ENCODE measurements at regions not wholly inside any gene's neighbourhood (a gene's known extent, or its start where the extent isn't known, plus 50 kb on each side); places are given as distances from the start of the nearest gene placed in this dataset.

- ATAC-seq, result no peak
- H3K9me3 Mint-ChIP-seq, result no peaks in the 10 kb centered on the region
- H3K27ac Mint-ChIP-seq, result no peak overlapping the region
- DNase-seq (ENCODE audit: low spot score in 2 of 2), result no peak
- no peaks in the 10 kb centered on the region for H3K36me3 Mint-ChIP-seq
These were observed 150.6 kb upstream of the RAB12 start for GRCh38 chr18:8458546-8459215.

- ATAC-seq, result no peak
- no peak for DNase-seq (ENCODE audit: low spot score in 2 of 2)
- no peaks in the 10 kb centered on the region for H3K9me3 Mint-ChIP-seq
- H3K27ac Mint-ChIP-seq, result no peak overlapping the region
- no peaks in the 10 kb centered on the region for H3K36me3 Mint-ChIP-seq
These were observed 148.5 kb upstream of the RAB12 start for GRCh38 chr18:8460748-8461147.

DNA sequence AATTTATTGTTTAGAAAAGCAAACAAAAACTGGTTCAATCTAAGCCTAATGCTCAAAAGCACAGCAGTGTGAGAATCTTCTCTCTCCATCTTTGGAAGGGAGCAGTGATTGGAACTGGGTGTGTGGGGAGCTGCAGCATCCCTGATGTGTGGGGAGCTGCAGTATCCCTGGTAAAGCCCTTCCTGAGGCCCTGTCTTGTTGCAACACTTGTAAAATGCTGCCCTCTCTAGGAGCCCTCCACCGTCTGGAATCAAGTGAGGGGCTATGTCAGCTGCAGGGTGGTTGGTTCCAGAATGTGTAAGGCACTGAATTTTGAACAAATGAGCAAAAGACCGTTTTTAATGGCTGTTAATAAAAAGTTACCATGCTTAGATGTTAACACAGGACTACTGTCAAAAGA, 147.7 kb upstream of the RAB12 start:
- ATAC-seq, result no peak
- H3K36me3 Mint-ChIP-seq, result no peaks in the 10 kb centered on the region

DNA sequence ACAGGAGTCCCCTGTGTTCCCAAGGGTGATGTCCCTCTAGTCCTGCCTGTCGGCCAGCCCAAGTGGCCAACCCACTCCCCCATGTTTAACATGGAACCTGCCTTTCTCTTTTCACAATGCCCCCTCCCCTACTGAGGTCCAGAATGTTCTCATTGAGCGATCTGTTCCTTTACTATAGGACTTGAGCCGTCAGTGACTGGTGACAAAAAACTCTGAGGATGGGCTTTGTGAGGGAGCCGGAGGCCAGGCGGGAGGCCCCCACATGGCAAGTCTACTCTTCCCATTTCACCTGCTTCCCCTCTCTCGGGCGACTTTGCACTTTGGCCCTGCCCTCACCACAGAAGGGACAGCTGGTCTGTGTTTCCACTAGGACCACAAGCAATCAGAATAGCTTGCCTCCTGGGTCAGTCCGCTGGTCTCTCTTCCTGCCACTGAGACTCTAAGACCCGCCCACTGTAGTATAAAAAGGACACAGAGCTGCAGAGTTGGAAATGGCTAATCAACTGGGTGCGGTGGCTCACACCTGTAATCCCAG, 146.5 kb upstream of the RAB12 start:
- ATAC-seq (no peak), DNase-seq (ENCODE audit: low spot score in 2 of 2) (no peak)
- H3K36me3 Mint-ChIP-seq, result no peaks in the 10 kb centered on the region
- H3K27ac Mint-ChIP-seq, result no peak overlapping the region
- no peaks in the 10 kb centered on the region for H3K9me3 Mint-ChIP-seq

More for the DNA sequence above, 147.7 kb upstream of the RAB12 start:
- Mint-ChIP-seq H3K27ac (no peak overlapping the region), H3K9me3 (no peaks in the 10 kb centered on the region)
- no peak for DNase-seq (ENCODE audit: low spot score in 2 of 2)

- no peaks in the 10 kb centered on the region for H3K36me3 Mint-ChIP-seq
- DNase-seq (ENCODE audit: low spot score in 2 of 2) (no peak), ATAC-seq (no peak)
- H3K9me3 Mint-ChIP-seq, result no peaks in the 10 kb centered on the region
- H3K27ac Mint-ChIP-seq, result no peak overlapping the region
These were observed 145.4 kb upstream of the RAB12 start for GRCh38 chr18:8463791-8464190.

DNA sequence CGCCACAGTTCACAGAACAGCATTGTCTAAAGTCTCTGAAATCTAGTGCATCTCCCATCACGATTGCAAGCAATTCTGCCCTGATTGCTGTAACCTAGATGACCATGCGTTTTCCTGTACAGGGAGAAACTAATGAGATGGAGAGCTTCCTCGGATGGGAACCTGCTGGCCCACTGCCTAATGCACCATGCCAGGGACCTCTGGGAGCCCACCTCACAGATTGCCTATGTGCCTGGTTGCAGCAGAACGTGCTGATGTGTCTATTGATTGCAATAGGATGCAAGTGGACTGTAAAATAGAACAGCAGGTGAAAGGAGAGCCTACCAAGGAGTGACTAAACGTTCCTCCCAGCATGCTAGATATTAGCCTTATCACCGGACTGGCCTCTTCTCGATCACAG, 141.0 kb upstream of the RAB12 start:
- ATAC-seq (no peak), DNase-seq (ENCODE audit: low spot score in 2 of 2) (no peak)
- Mint-ChIP-seq H3K27ac (no peak overlapping the region), H3K36me3 (no peaks in the 10 kb centered on the region), H3K9me3 (no peaks in the 10 kb centered on the region)

- H3K9me3 Mint-ChIP-seq, result no peaks in the 10 kb centered on the region
- no peak for DNase-seq (ENCODE audit: low spot score in 2 of 2)
- ATAC-seq, result no peak
- no peaks in the 10 kb centered on the region for H3K36me3 Mint-ChIP-seq
- no peak overlapping the region for H3K27ac Mint-ChIP-seq
These were observed 140.3 kb upstream of the RAB12 start for GRCh38 chr18:8468921-8469335.

- H3K27ac Mint-ChIP-seq, result no peak overlapping the region
- no peak for ATAC-seq
- no peak for DNase-seq (ENCODE audit: low spot score in 2 of 2)
- H3K36me3 Mint-ChIP-seq, result no peaks in the 10 kb centered on the region
- no peaks in the 10 kb centered on the region for H3K9me3 Mint-ChIP-seq
These were observed 139.6 kb upstream of the RAB12 start for GRCh38 chr18:8469544-8470130.

GRCh38 chr18:8471372-8471771, 137.9 kb upstream of the RAB12 start:
- H3K9me3 Mint-ChIP-seq, result no peaks in the 10 kb centered on the region
- ATAC-seq, result no peak
- H3K27ac Mint-ChIP-seq, result no peak overlapping the region
- DNase-seq (ENCODE audit: low spot score in 2 of 2), result peak in 1 of 2 donors; percentile 14
- no peaks in the 10 kb centered on the region for H3K36me3 Mint-ChIP-seq

- no peak for DNase-seq (ENCODE audit: low spot score in 2 of 2)
- no peak for ATAC-seq
- Mint-ChIP-seq H3K27ac (no peak overlapping the region), H3K9me3 (no peaks in the 10 kb centered on the region), H3K36me3 (no peaks in the 10 kb centered on the region)
These were observed 134.6 kb upstream of the RAB12 start for GRCh38 chr18:8474661-8475060.

DNA sequence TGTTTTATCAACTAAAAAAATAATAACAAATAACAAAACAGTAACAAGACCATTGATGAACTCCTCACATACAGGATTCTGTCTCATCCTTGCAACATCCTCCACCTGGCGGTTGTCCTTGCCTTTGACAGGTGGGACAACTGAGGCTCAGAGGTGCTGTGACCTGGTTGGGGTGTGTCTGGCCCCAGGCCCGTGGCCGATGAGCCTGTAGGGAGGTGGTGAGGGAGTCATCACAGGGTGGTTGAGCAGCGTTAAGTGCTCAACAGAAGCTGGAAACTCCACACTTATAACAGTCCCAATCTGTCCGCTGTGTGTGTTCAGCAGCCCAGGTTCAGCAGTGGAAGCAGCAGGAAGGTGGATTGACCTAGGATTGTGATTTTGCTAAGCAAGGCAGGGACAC, 131.6 kb upstream of the RAB12 start:
- Mint-ChIP-seq H3K27ac (no peak overlapping the region), H3K36me3 (no peaks in the 10 kb centered on the region), H3K9me3 (no peaks in the 10 kb centered on the region)
- peak in 1 of 2 donors; percentile 28 for DNase-seq (ENCODE audit: low spot score in 2 of 2)
- no peak for ATAC-seq

DNA sequence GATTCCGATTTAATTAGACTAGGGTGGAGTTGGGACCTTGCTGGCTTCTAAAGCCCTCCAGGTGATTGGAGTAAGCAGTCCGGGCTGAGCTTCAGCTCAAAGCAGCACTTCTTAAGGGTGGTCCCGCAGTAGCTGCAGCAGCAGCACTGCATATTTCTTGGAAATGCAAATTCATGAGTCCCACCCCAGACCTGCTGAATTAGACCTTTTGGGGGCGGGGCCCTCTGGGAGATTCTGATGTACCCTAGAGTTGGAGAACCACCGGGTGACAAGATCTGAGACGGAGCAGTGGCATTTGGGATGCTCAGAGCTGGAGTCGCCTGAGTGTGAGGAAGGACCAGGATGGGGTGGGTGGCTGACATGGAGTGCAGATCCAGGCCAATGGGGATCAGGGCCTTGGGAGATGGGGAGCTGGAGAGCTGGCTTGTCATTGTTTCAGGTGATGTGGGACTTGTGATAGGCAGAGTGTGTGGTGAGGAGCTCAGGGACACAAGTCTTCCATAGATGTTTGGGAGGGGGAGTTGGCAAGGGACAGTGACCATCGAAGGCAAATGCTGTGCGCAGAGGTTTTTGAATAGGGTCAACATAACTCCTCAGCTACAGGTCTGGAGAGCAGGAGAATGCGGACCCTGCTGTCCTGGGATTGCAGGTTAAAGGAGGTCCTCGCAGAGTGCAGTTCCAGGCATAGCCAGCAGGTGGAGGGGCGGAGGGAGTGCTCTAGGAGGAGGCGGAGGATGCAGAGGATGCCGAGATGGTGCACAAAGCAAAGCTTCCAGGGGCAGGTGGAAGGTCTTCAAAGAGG, 130.9 kb upstream of the RAB12 start:
- Mint-ChIP-seq H3K27ac (no peak overlapping the region), H3K36me3 (no peaks in the 10 kb centered on the region), H3K9me3 (no peaks in the 10 kb centered on the region)
- DNase-seq (ENCODE audit: low spot score in 2 of 2), result peak; percentile 6 to 74
- peak; percentile 49 to 77 for ATAC-seq

DNA sequence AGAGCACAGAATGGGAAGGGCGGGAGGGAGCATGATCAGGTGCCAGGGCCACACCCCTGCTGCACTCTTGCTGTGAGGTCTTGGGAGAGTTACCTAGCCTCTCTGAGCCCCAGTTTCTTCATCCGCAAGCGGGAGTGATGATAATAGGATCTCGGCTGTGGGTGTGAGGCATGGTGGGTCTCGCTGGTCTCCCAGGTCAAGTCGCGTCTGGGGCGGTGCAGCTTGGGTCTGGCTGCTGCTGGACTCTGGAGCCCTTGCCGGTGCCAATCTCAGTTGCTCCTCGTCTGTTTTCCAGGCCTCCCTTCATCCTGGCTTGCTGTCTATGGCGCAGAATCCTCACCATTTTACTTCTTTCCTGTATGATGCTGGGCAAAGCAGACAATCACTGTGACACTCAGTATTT, 130.3 kb upstream of the RAB12 start:
- H3K9me3 Mint-ChIP-seq, result no peaks in the 10 kb centered on the region
- no peak overlapping the region for H3K27ac Mint-ChIP-seq
- H3K36me3 Mint-ChIP-seq, result no peaks in the 10 kb centered on the region
- no peak for DNase-seq (ENCODE audit: low spot score in 2 of 2)
- no peak for ATAC-seq

- Mint-ChIP-seq H3K36me3 (no peaks in the 10 kb centered on the region), H3K9me3 (no peaks in the 10 kb centered on the region)
- no peak for ATAC-seq
These were observed 129.4 kb upstream of the RAB12 start for GRCh38 chr18:8479789-8480188.

DNA sequence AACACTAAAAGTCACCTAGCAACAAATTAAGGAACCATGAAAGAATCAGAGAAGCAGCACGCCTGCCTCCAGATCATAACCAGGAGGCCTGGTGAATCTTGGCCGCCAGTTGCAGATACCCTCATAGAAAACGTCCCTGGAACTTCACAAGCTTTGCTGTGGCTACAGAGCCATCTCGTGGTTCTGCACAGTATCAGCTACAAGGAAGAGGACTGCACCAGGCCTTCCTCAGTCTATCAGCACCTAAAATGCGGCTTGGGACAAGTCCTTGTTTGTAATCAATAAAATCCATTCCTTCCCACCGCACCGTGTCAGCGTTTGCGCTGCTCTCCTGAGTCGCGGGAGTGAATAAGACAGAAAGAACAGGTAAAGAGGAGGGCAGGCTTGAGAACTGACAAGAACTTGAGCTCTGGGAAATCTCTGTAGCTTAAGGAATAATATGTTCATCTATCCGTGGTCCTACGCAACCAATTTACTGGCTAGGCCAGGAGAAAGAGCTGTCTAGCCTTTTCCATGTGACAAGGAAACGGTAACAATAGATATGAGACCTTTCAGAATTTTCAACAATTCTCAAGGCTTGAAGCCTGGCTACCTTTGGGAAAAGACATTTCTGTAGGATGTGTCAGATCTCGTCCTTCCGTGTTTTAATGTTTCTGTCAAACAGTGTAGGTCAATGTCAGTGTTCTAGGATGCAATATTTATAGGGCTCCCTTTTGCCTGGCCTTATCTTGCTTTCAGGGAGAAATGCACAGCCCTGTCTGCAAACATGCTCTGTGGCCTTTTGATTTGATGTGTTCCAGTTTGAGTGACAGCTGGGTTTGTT, 128.5 kb upstream of the RAB12 start:
- no peaks in the 10 kb centered on the region for H3K9me3 Mint-ChIP-seq
- DNase-seq (ENCODE audit: low spot score in 2 of 2) (no peak), ATAC-seq (no peak)
- H3K36me3 Mint-ChIP-seq, result no peaks in the 10 kb centered on the region
- no peak overlapping the region for H3K27ac Mint-ChIP-seq

More at GRCh38 chr18:8479789-8480188, 129.4 kb upstream of the RAB12 start:
- no peak for DNase-seq (ENCODE audit: low spot score in 2 of 2)
- no peak overlapping the region for H3K27ac Mint-ChIP-seq

DNA sequence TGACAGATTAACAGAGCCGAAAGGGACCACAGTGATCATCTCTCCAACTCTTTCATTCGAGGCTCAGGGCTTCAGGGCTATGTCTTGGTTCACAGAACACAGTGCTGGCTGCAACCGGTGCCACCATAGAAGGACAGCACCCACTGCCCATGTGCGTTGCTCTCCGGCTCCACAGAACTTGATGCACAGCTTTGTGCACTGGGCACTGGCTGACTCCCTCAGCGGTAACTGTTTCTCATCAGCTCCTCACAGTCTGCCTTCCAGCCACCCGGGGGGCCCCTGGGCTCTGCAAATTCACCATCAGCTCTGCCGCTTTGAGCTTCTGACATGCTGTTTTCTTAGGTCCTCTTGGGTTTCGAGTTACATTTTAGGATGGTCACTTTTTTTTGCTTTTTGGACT, 124.3 kb upstream of the RAB12 start:
- no peaks in the 10 kb centered on the region for H3K36me3 Mint-ChIP-seq
- H3K27ac Mint-ChIP-seq, result no peak overlapping the region
- H3K9me3 Mint-ChIP-seq, result no peaks in the 10 kb centered on the region
- no peak for DNase-seq (ENCODE audit: low spot score in 2 of 2)
- no peak for ATAC-seq

DNA sequence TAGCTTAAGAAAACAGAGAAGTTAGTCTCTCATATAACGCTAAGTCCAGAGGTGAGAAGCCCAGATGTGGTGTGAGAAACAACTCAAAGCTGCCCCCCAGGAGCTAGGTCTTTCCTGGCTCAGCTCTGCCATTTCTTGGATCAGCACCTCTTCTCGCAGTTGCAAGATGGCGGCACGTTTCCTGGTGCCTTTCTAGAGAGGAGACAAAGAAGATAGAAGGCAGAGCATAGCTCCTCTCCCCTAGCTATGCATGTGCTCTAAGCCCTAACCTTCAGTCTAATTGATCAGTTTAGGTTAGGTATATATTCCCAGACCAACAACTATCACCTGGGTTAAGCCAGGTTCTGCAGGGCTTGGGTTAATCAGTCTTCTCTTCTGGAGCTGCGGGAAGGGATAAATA, 119.5 kb upstream of the RAB12 start:
- Mint-ChIP-seq H3K9me3 (peaks cover 0 to 4% of the 10 kb centered on the region in 2 donors), H3K36me3 (no peaks in the 10 kb centered on the region), H3K27ac (no peak overlapping the region)
- no peak for ATAC-seq
- no peak for DNase-seq (ENCODE audit: low spot score in 2 of 2)

Data from activated naive CD4-positive, alpha-beta T cell treated with anti-CD3 and anti-CD28 coated beads, Interleukin-2, amount 50 U/mL, for 72 hours (primary cell).